HUDEP-2 (cell line): ENCODE measurements at regions not wholly inside any gene's neighbourhood (a gene's known extent, or its start where the extent isn't known, plus 50 kb on each side); places are given as distances from the start of the nearest gene placed in this dataset.
"Not testable (repeated sequence)": the region's sequence is repeated elsewhere in the genome, so short reads cannot be mapped to it uniquely, and the experiment has no call there.

ENCODE experiments used
- DNase-seq, 76 experiments: peaks; one replicate each; lab custom pipeline; 2025; ENCODE audit not compliant: unreplicated experiment in 76 of 76; lab: John Stamatoyannopoulos, UW

GRCh38 chr2:34534341-34534740, 935.2 kb upstream of the FAM98A start:
- DNase-seq, result no peak

GRCh38 chr2:34533585-34534183, 934.6 kb upstream of the FAM98A start:
- no peak for DNase-seq

- DNase-seq, result no peak
Measured at GRCh38 chr2:34529965-34530364, 930.9 kb upstream of the FAM98A start.

GRCh38 chr2:34523958-34524514, 924.9 kb upstream of the FAM98A start:
- no peak for DNase-seq

GRCh38 chr2:34519659-34520058, 920.6 kb upstream of the FAM98A start:
- DNase-seq, result no peak

- DNase-seq, result no peak
Measured at GRCh38 chr2:34498561-34498960, 899.5 kb upstream of the FAM98A start.

- DNase-seq, result not testable (repeated sequence)
Measured at GRCh38 chr2:34494192-34494591, 895.1 kb upstream of the FAM98A start.

GRCh38 chr2:34492561-34493455, 893.7 kb upstream of the FAM98A start:
- DNase-seq, result no peak

- no peak for DNase-seq
Measured at GRCh38 chr2:34486965-34487364, 887.9 kb upstream of the FAM98A start.

GRCh38 chr2:34481542-34481941, 882.4 kb upstream of the FAM98A start:
- no peak for DNase-seq

- DNase-seq, result no peak
Measured at GRCh38 chr2:34480366-34480765, 881.3 kb upstream of the FAM98A start.

- DNase-seq, result no peak
Measured at GRCh38 chr2:34475156-34475555, 876.1 kb upstream of the FAM98A start.

GRCh38 chr2:34474646-34475045, 875.5 kb upstream of the FAM98A start:
- DNase-seq, result no peak

- no peak for DNase-seq
Measured at GRCh38 chr2:34447097-34447496, 848.0 kb upstream of the FAM98A start.

- no peak for DNase-seq
Measured at GRCh38 chr2:34423301-34423700, 824.2 kb upstream of the FAM98A start.

- DNase-seq, result no peak
Measured at GRCh38 chr2:34419856-34420255, 820.8 kb upstream of the FAM98A start.

GRCh38 chr2:34416856-34417255, 817.8 kb upstream of the FAM98A start:
- DNase-seq, result no peak

- no peak for DNase-seq
Measured at GRCh38 chr2:34414856-34415255, 815.8 kb upstream of the FAM98A start.

- DNase-seq, result no peak
Measured at GRCh38 chr2:34408100-34408499, 809.0 kb upstream of the FAM98A start.

GRCh38 chr2:34403512-34403911, 804.4 kb upstream of the FAM98A start:
- DNase-seq, result no peak

GRCh38 chr2:34402376-34402775, 803.3 kb upstream of the FAM98A start:
- no peak for DNase-seq

- no peak for DNase-seq
Measured at GRCh38 chr2:34401186-34401585, 802.1 kb upstream of the FAM98A start.
